ENCODE measurements at regions not wholly inside any gene's neighbourhood (a gene's known extent, or its start where the extent isn't known, plus 50 kb on each side); places are given as distances from the start of the nearest gene placed in this dataset.

- H3K27me3 ChIP-seq (replicated peaks in 1 of 4; ENCODE audit: control extremely low read depth in 1 of 4, control insufficient read depth in 3 of 4, insufficient read depth in 4 of 4, low read length in 3 of 4), result no peaks in the 10 kb centered on the region
- no peaks in the 10 kb centered on the region for H3K4me1 Mint-ChIP-seq
- H3K9me3 Mint-ChIP-seq (ENCODE audit: insufficient read depth), result peaks cover 4% of the 10 kb centered on the region
- no peaks in the 10 kb centered on the region for H3K27me3 Mint-ChIP-seq
- no peak overlapping the region for H3K4me3 Mint-ChIP-seq
- H4K20me1 ChIP-seq (ENCODE audit: control insufficient read depth, insufficient read depth, low read length, poor library complexity, severe bottlenecking), result no peaks in the 10 kb centered on the region
- H3K79me2 ChIP-seq (ENCODE audit: control insufficient read depth, insufficient read depth, low read length), result no peaks in the 10 kb centered on the region
- no peaks in the 10 kb centered on the region for H3K9me3 ChIP-seq (ENCODE audit: control extremely low read depth in 1 of 3, control insufficient read depth in 2 of 3, insufficient read depth in 1 of 3, low read length in 2 of 3)
- no peak for DNase-seq
- no peak overlapping the region for H3K9ac ChIP-seq (ENCODE audit: low read length)
- intact Hi-C loops (cut with micrococcal nuclease), result no loop called here
- H3K4me3 ChIP-seq (ENCODE audit: control extremely low read depth in 1 of 5, extremely low read depth in 1 of 5, insufficient read depth in 1 of 5, low read depth in 2 of 5, low read length in 4 of 5), result no peak overlapping the region
- CTCF ChIA-PET, result no interaction called here
- no peak for ATAC-seq (ENCODE audit: low read depth)
- no peak overlapping the region for H3K4me2 ChIP-seq (replicated peaks; ENCODE audit: low read depth, low read length, poor library complexity, severe bottlenecking)
- H3K36me3 ChIP-seq (replicated peaks in 1 of 2; ENCODE audit: control extremely low read depth in 1 of 2, control insufficient read depth in 1 of 2, extremely low read depth in 1 of 2, insufficient read depth in 2 of 2, low read length in 1 of 2), result no peaks in the 10 kb centered on the region
- POLR2A ChIA-PET, result no interaction called here
- H3K27ac ChIP-seq (ENCODE audit: low read length in 2 of 2), result no peak overlapping the region
- no CpG with 5 or more reads among the region's 2 CpGs for WGBS (ENCODE audit: insufficient coverage)
- H3K27ac Mint-ChIP-seq, result no peak overlapping the region
- TF ChIP-seq EZH2 (IDR thresholded peaks at IDR 0.05; ENCODE audit: borderline replicate concordance, insufficient read depth, low read depth, low read length, poor library complexity, severe bottlenecking) (no peak), CTCF (IDR thresholded peaks at IDR 0.05) (no peak)
- H3K4me1 ChIP-seq (ENCODE audit: control insufficient read depth in 2 of 2, insufficient read depth in 2 of 2, low read length in 2 of 2), result no peaks in the 10 kb centered on the region
- H2AFZ ChIP-seq (ENCODE audit: insufficient read depth, low read depth, low read length, poor library complexity, severe bottlenecking), result no peak overlapping the region
These were observed 295.4 kb downstream of the FSCB start for GRCh38 chr14:44211718-44212117.

GRCh38 chr14:44204061-44204835, 302.8 kb downstream of the FSCB start:
- H3K4me1 ChIP-seq (ENCODE audit: control insufficient read depth in 2 of 2, insufficient read depth in 2 of 2, low read length in 2 of 2), result no peaks in the 10 kb centered on the region
- ChIA-PET CTCF (no interaction called here), POLR2A (no interaction called here)
- no peak overlapping the region for H3K27ac ChIP-seq (ENCODE audit: low read length in 2 of 2)
- DNase-seq (no peak), ATAC-seq (ENCODE audit: low read depth) (no peak)
- H3K9me3 Mint-ChIP-seq (ENCODE audit: insufficient read depth), result no peaks in the 10 kb centered on the region
- no peaks in the 10 kb centered on the region for H3K27me3 Mint-ChIP-seq
- no peak overlapping the region for H3K4me3 Mint-ChIP-seq
- no peak for TF ChIP-seq EZH2 (IDR thresholded peaks at IDR 0.05; ENCODE audit: borderline replicate concordance, insufficient read depth, low read depth, low read length, poor library complexity, severe bottlenecking)
- TF ChIP-seq CTCF (IDR thresholded peaks at IDR 0.05), result no peak
- H3K9me3 ChIP-seq (ENCODE audit: control extremely low read depth in 1 of 3, control insufficient read depth in 2 of 3, insufficient read depth in 1 of 3, low read length in 2 of 3), result no peaks in the 10 kb centered on the region
- H2AFZ ChIP-seq (ENCODE audit: insufficient read depth, low read depth, low read length, poor library complexity, severe bottlenecking), result no peak overlapping the region
- no CpG with 5 or more reads among the region's 3 CpGs for WGBS (ENCODE audit: insufficient coverage)
- no peak overlapping the region for H3K9ac ChIP-seq (ENCODE audit: low read length)
- no peaks in the 10 kb centered on the region for H4K20me1 ChIP-seq (ENCODE audit: control insufficient read depth, insufficient read depth, low read length, poor library complexity, severe bottlenecking)
- no peak overlapping the region for H3K27ac Mint-ChIP-seq
- no peaks in the 10 kb centered on the region for H3K36me3 ChIP-seq (replicated peaks in 1 of 2; ENCODE audit: control extremely low read depth in 1 of 2, control insufficient read depth in 1 of 2, extremely low read depth in 1 of 2, insufficient read depth in 2 of 2, low read length in 1 of 2)
- H3K79me2 ChIP-seq (ENCODE audit: control insufficient read depth, insufficient read depth, low read length), result no peaks in the 10 kb centered on the region
- intact Hi-C loops (cut with micrococcal nuclease), result no loop called here
- H3K4me1 Mint-ChIP-seq, result no peaks in the 10 kb centered on the region
- no peak overlapping the region for H3K4me2 ChIP-seq (replicated peaks; ENCODE audit: low read depth, low read length, poor library complexity, severe bottlenecking)
- no peak overlapping the region for H3K4me3 ChIP-seq (ENCODE audit: control extremely low read depth in 1 of 5, extremely low read depth in 1 of 5, insufficient read depth in 1 of 5, low read depth in 2 of 5, low read length in 4 of 5)
- no peaks in the 10 kb centered on the region for H3K27me3 ChIP-seq (replicated peaks in 1 of 4; ENCODE audit: control extremely low read depth in 1 of 4, control insufficient read depth in 3 of 4, insufficient read depth in 4 of 4, low read length in 3 of 4)

Data from B cell (primary cell).